Caco-2 (cell line): ENCODE measurements at regions not wholly inside any gene's neighbourhood (a gene's known extent, or its start where the extent isn't known, plus 50 kb on each side); places are given as distances from the start of the nearest gene placed in this dataset.

Experiments
- BruUV-seq: library from RNA; stranded (reverse); fragments of 400-500 nt; replicated peaks from 2 replicates; lab custom pipeline; 2021; lab: Mats Ljungman, UMichigan
- CTCF ChIA-PET: fragments of 300-600 bp; sonication (Branson Sonifier 250); formaldehyde crosslinking; loops from one replicate; lab custom pipeline; 2022; ENCODE audit warnings: antibody characterized with exemption; lab: Charles Lee
- POLR2A ChIA-PET: fragments of 300-600 bp; sonication (Branson Sonifier 250); formaldehyde crosslinking; loops from one replicate; lab custom pipeline; 2022; ENCODE audit warnings: antibody characterized with exemption; lab: Charles Lee
- DNase-seq, 2 experiments: peaks; one replicate each; pipeline versions ENCODE4 v3.0.0 to v3.0.0-alpha.2; 2020 to 2022
- H3K27me3 ChIP-seq: replicated peaks from 2 replicates; pipeline ENCODE4 v1.6.0; 2011; ENCODE audit warnings: low read length; ENCODE audit not compliant: control insufficient read depth, insufficient read depth
- H3K36me3 ChIP-seq: 2 replicates; pipeline ENCODE4 v1.5.1; 2011; ENCODE audit warnings: low read length; ENCODE audit not compliant: control insufficient read depth, insufficient read depth
- H3K4me1 ChIP-seq: fragments of 250-450 bp; sonication (Bioruptor Pico); 2 replicates; pipeline ENCODE4 v1.5.1; 2020; ENCODE audit warnings: mild to moderate bottlenecking
- H3K4me3 ChIP-seq: 2 replicates; pipeline ENCODE4 v1.5.1; 2011; ENCODE audit warnings: low read depth, mild to moderate bottlenecking, control low read depth, low read length
- H3K9me3 ChIP-seq: fragments of 250-450 bp; sonication (Bioruptor Pico); 2 replicates; pipeline ENCODE4 v1.5.1; 2020; ENCODE audit warnings: mild to moderate bottlenecking, moderate library complexity
- H3K27ac Mint-ChIP-seq: one replicate; pipeline ENCODE4 v1.8.0; 2022; ENCODE audit warnings: mixed read lengths; ENCODE audit not compliant: unreplicated experiment
- H3K27me3 Mint-ChIP-seq: one replicate; pipeline ENCODE4 v1.8.0; 2022; ENCODE audit warnings: mixed read lengths; ENCODE audit not compliant: insufficient read depth, unreplicated experiment
- H3K36me3 Mint-ChIP-seq: one replicate; pipeline ENCODE4 v1.8.0; 2022; ENCODE audit warnings: mild to moderate bottlenecking, mixed read lengths; ENCODE audit not compliant: insufficient read depth, unreplicated experiment
- H3K4me1 Mint-ChIP-seq: one replicate; pipeline ENCODE4 v1.8.0; 2022; ENCODE audit warnings: low read depth, mixed read lengths; ENCODE audit not compliant: unreplicated experiment
- H3K4me3 Mint-ChIP-seq: one replicate; pipeline ENCODE4 v1.8.0; 2022; ENCODE audit warnings: mild to moderate bottlenecking, moderate library complexity, mixed read lengths; ENCODE audit not compliant: unreplicated experiment
- H3K9me3 Mint-ChIP-seq: one replicate; pipeline ENCODE4 v1.8.0; 2022; ENCODE audit warnings: mixed read lengths; ENCODE audit not compliant: unreplicated experiment
- CTCF ChIP-seq, 2 experiments: fragments of 200-600 bp in 1 of 2; IDR thresholded peaks; 1 replicate in 1 of 2; 2 replicates in 1 of 2; pipeline versions ENCODE4 v1.5.1 to v1.8.0; 2011 to 2022; ENCODE audit warnings: antibody characterized with exemption in 1 of 2, control low read depth in 1 of 2, inconsistent platforms in 1 of 2, low read depth in 1 of 2, low read length in 1 of 2, mild to moderate bottlenecking in 1 of 2, moderate library complexity in 1 of 2; ENCODE audit not compliant: insufficient read depth in 1 of 2, severe bottlenecking in 1 of 2, unreplicated experiment in 1 of 2
- intact Hi-C: fragments of 100-400 bp; cut with micrococcal nuclease; formaldehyde crosslinking; loops from one replicate; pipeline ENCODE4 v1.10.0; 2022; ENCODE audit not compliant: unreplicated experiment

- intact Hi-C loops = no loop called here
- Mint-ChIP-seq H3K4me1 (no peaks in the 10 kb centered on the region), H3K27ac (no peak overlapping the region), H3K27me3 (no peaks in the 10 kb centered on the region), H3K9me3 (no peaks in the 10 kb centered on the region), H3K4me3 (no peak overlapping the region), H3K36me3 (no peaks in the 10 kb centered on the region)
- TF ChIP-seq CTCF (IDR thresholded peaks at IDR 0.05; ENCODE audit: insufficient read depth in 1 of 2, low read depth in 1 of 2, low read length in 1 of 2, severe bottlenecking in 1 of 2, unreplicated experiment in 1 of 2) = no peak
- Histone ChIP-seq H3K27me3 (no peaks in the 10 kb centered on the region), H3K4me3 (no peak overlapping the region), H3K4me1 (0 out of 2 replicates have a peak, but pooled peaks cover 5% of the 10 kb centered on the region), H3K36me3 (no peaks in the 10 kb centered on the region), H3K9me3 (no peaks in the 10 kb centered on the region)
- ChIA-PET POLR2A (no interaction called here), CTCF (no interaction called here)
- DNase-seq = no peak
- BruUV-seq = no TSS peak
Measured at GRCh38 chr4:133621628-133622027, 472.5 kb downstream of the PCDH10 start.

DNA sequence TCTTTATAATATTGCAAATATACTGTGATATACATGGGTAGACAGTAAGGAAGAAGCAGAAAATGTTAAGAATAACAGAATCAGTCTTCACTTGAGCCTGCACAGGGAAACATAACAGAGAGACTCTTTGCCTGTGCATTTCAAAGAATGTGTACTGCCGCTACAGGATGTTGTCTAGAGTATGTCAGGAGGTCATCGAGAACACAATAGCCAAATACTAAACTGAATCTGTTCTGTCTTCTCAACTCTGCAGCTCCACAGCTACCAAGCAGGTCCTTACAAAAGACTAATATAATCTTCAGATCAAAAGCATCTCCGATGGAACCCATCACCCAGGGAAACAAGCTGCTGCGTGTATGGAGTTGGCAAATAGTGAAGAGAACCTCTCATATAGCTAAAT, 471.5 kb downstream of the PCDH10 start:
- no peaks in the 10 kb centered on the region for H3K36me3 ChIP-seq
- no peaks in the 10 kb centered on the region for H3K36me3 Mint-ChIP-seq
- H3K9me3 ChIP-seq = no peaks in the 10 kb centered on the region
- H3K27ac Mint-ChIP-seq = no peak overlapping the region
- CTCF ChIA-PET = no interaction called here
- H3K4me3 Mint-ChIP-seq = no peak overlapping the region
- 0 out of 2 replicates have a peak, but pooled peaks cover 5% of the 10 kb centered on the region for H3K4me1 ChIP-seq
- no peaks in the 10 kb centered on the region for H3K27me3 Mint-ChIP-seq
- no peaks in the 10 kb centered on the region for H3K4me1 Mint-ChIP-seq
- H3K27me3 ChIP-seq = no peaks in the 10 kb centered on the region
- H3K9me3 Mint-ChIP-seq = no peaks in the 10 kb centered on the region
- intact Hi-C loops = no loop called here
- TF ChIP-seq CTCF (IDR thresholded peaks at IDR 0.05; ENCODE audit: insufficient read depth in 1 of 2, low read depth in 1 of 2, low read length in 1 of 2, severe bottlenecking in 1 of 2, unreplicated experiment in 1 of 2) = no peak
- no peak for DNase-seq
- no TSS peak for BruUV-seq
- POLR2A ChIA-PET = no interaction called here
- H3K4me3 ChIP-seq = no peak overlapping the region

GRCh38 chr4:133618963-133619362, 469.9 kb downstream of the PCDH10 start:
- 0 out of 2 replicates have a peak, but pooled peaks cover 2% of the 10 kb centered on the region for H3K4me1 ChIP-seq
- no peak for DNase-seq
- BruUV-seq = no TSS peak
- no peak overlapping the region for H3K4me3 Mint-ChIP-seq
- POLR2A ChIA-PET = no interaction called here
- H3K27ac Mint-ChIP-seq = no peak overlapping the region
- H3K36me3 ChIP-seq = no peaks in the 10 kb centered on the region
- TF ChIP-seq CTCF (IDR thresholded peaks at IDR 0.05; ENCODE audit: insufficient read depth in 1 of 2, low read depth in 1 of 2, low read length in 1 of 2, severe bottlenecking in 1 of 2, unreplicated experiment in 1 of 2) = no peak
- no peaks in the 10 kb centered on the region for H3K27me3 Mint-ChIP-seq
- no peaks in the 10 kb centered on the region for H3K4me1 Mint-ChIP-seq
- no peaks in the 10 kb centered on the region for H3K27me3 ChIP-seq
- no peaks in the 10 kb centered on the region for H3K9me3 ChIP-seq
- H3K9me3 Mint-ChIP-seq = no peaks in the 10 kb centered on the region
- intact Hi-C loops = no loop called here
- no peaks in the 10 kb centered on the region for H3K36me3 Mint-ChIP-seq
- CTCF ChIA-PET = no interaction called here
- no peak overlapping the region for H3K4me3 ChIP-seq
